SK-N-SH (cell line): ENCODE measurements at regions not wholly inside any gene's neighbourhood (a gene's known extent, or its start where the extent isn't known, plus 50 kb on each side); places are given as distances from the start of the nearest gene placed in this dataset.

ENCODE experiments used
- CTCF ChIA-PET: fragments of 300-600, 350-600 bp; formaldehyde crosslinking; extraction: SDS; loops from one replicate; lab custom pipeline; 2021; lab: Yijun Ruan, JAX
- POLR2A ChIA-PET: fragments of 350-600 bp; sonication (Branson Sonifier 250); formaldehyde crosslinking; extraction: SDS; loops from one replicate; lab custom pipeline; 2020; ENCODE audit warnings: antibody characterized with exemption, inconsistent platforms; lab: Yijun Ruan, JAX
- DNase-seq: peaks from one replicate; pipeline ENCODE4 v3.0.0; 2012
- H2AFZ ChIP-seq: fragments of 200-600 bp; sonication (generic); 2 replicates; pipeline ENCODE4 v1.8.1; 2016; ENCODE audit warnings: antibody characterized with exemption, mild to moderate bottlenecking, low read depth
- H3F3A ChIP-seq: fragments of 200-600 bp; sonication (generic); replicated peaks from 2 replicates; pipeline ENCODE3; 2016; ENCODE audit warnings: antibody characterized with exemption, mild to moderate bottlenecking; ENCODE audit not compliant: insufficient read depth
- H3K27ac ChIP-seq, 2 experiments: fragments of 200-500 bp in 1 of 2; fragments of 200-600 bp in 1 of 2; sonication (Bioruptor generic) in 1 of 2; sonication (generic), shearing (Covaris generic) in 1 of 2; 2 replicates each; pipeline versions ENCODE4 v1.5.1 to v1.6.1; 2014 to 2016; ENCODE audit warnings: low read depth in 2 of 2, inconsistent platforms in 1 of 2, low read length in 1 of 2, mild to moderate bottlenecking in 1 of 2, mixed read lengths in 1 of 2
- H3K27me3 ChIP-seq: fragments of 200-600 bp; sonication (generic), shearing (Covaris generic); 2 replicates; pipeline ENCODE4 v1.6.1; 2016; ENCODE audit warnings: mixed run types; ENCODE audit not compliant: insufficient read depth
- H3K36me3 ChIP-seq, 2 experiments: fragments of 200-500 bp in 1 of 2; fragments of 200-600 bp in 1 of 2; sonication (Bioruptor generic) in 1 of 2; sonication (generic) in 1 of 2; replicated peaks in 1 of 2; 2 replicates each; pipeline versions ENCODE3 to v1.5.1; 2014 to 2016; ENCODE audit warnings: low read length in 1 of 2, mild to moderate bottlenecking in 1 of 2; ENCODE audit not compliant: insufficient read depth in 2 of 2, control insufficient read depth in 1 of 2
- H3K4me1 ChIP-seq, 2 experiments: fragments of 200-500 bp in 1 of 2; fragments of 200-600 bp in 1 of 2; sonication (Bioruptor generic) in 1 of 2; sonication (generic), shearing (Covaris generic) in 1 of 2; 2 replicates each; pipeline versions ENCODE4 v1.5.1 to v1.6.1; 2014 to 2016; ENCODE audit warnings: low read depth in 1 of 2, low read length in 1 of 2, mixed run types in 1 of 2; ENCODE audit not compliant: insufficient read depth in 2 of 2, control insufficient read depth in 1 of 2
- H3K4me2 ChIP-seq: fragments of 200-600 bp; sonication (generic), shearing (Covaris generic); 2 replicates; pipeline ENCODE4 v1.6.1; 2017; ENCODE audit warnings: mixed run types
- H3K4me3 ChIP-seq, 2 experiments: fragments of 200-500 bp in 1 of 2; fragments of 200-600 bp in 1 of 2; sonication (Bioruptor generic) in 1 of 2; sonication (generic), shearing (Covaris generic) in 1 of 2; 2 replicates each; pipeline versions ENCODE4 v1.5.1 to v1.8.1; 2014 to 2016; ENCODE audit warnings: low read depth in 2 of 2, inconsistent platforms in 1 of 2, low read length in 1 of 2, mild to moderate bottlenecking in 1 of 2, mixed read lengths in 1 of 2, moderate library complexity in 1 of 2
- H3K79me2 ChIP-seq: fragments of 200-600 bp; sonication (generic); 2 replicates; pipeline ENCODE4 v1.8.1; 2017; ENCODE audit warnings: mild to moderate bottlenecking; ENCODE audit not compliant: insufficient read depth
- H3K9ac ChIP-seq: fragments of 200-600 bp; sonication (generic); 2 replicates; pipeline ENCODE4 v1.6.1; 2017; ENCODE audit warnings: mixed run types
- H3K9me2 ChIP-seq: fragments of 200-600 bp; sonication (generic); 2 replicates; pipeline ENCODE4 v1.6.1; 2017; ENCODE audit warnings: mixed run types
- H3K9me3 ChIP-seq: fragments of 200-600 bp; sonication (generic); 2 replicates; pipeline ENCODE4 v1.6.1; 2017; ENCODE audit warnings: mixed run types, mild to moderate bottlenecking, moderate library complexity
- H4K20me1 ChIP-seq: fragments of 200-600 bp; sonication (generic); 2 replicates; pipeline ENCODE4 v1.6.1; 2017; ENCODE audit warnings: mild to moderate bottlenecking, mixed run types; ENCODE audit not compliant: insufficient read depth
- FOSL2 ChIP-seq: IDR thresholded peaks from 2 replicates; pipeline ENCODE4 v1.4.0; 2012; ENCODE audit warnings: low read depth, mild to moderate bottlenecking, moderate library complexity, borderline replicate concordance
- FOXJ3 ChIP-seq: sonication (generic); formaldehyde crosslinking; IDR thresholded peaks from 2 replicates; pipeline ENCODE4 v1.5.1; 2020; ENCODE audit warnings: mild to moderate bottlenecking, missing genetic modification reagents
- JUND ChIP-seq: IDR thresholded peaks from 2 replicates; pipeline ENCODE4 v1.4.0; 2012
- NFIC ChIP-seq: IDR thresholded peaks from 2 replicates; pipeline ENCODE4 v1.4.0; 2012; ENCODE audit warnings: borderline replicate concordance
- NRF1 ChIP-seq: IDR thresholded peaks from 2 replicates; pipeline ENCODE4 v1.6.1; 2012; ENCODE audit warnings: low read depth, mild to moderate bottlenecking, low read length
- POLR2AphosphoS5 ChIP-seq: IDR thresholded peaks from 2 replicates; pipeline ENCODE4 v1.6.1; 2012; ENCODE audit warnings: low read depth, low read length
- RFX5 ChIP-seq: IDR thresholded peaks from 2 replicates; pipeline ENCODE4 v1.6.1; 2012; ENCODE audit warnings: mild to moderate bottlenecking, improper control_type of control experiment, low read length
- RXRA ChIP-seq: IDR thresholded peaks from 2 replicates; pipeline ENCODE4 v1.4.0; 2012; ENCODE audit warnings: low read depth, mild to moderate bottlenecking, borderline replicate concordance
- SIN3A ChIP-seq: IDR thresholded peaks from 2 replicates; pipeline ENCODE4 v1.6.1; 2012; ENCODE audit warnings: low read depth, mild to moderate bottlenecking, low read length, moderate library complexity, borderline replicate concordance
- TAF1 ChIP-seq: IDR thresholded peaks from 2 replicates; pipeline ENCODE4 v1.6.1; 2012; ENCODE audit warnings: low read depth, mild to moderate bottlenecking, low read length, moderate library complexity, borderline replicate concordance
- TCF12 ChIP-seq: IDR thresholded peaks from 2 replicates; pipeline ENCODE4 v1.4.0; 2012
- TEAD4 ChIP-seq: IDR thresholded peaks from 2 replicates; pipeline ENCODE4 v1.4.0; 2012; ENCODE audit warnings: mild to moderate bottlenecking, borderline replicate concordance; ENCODE audit not compliant: insufficient read depth
- USF2 ChIP-seq: fragments of 150-350 bp; IDR thresholded peaks from 2 replicates; pipeline ENCODE4 v1.6.1; 2017; ENCODE audit warnings: antibody characterized with exemption, low read length, low read depth, borderline replicate concordance
- ZBTB33 ChIP-seq: IDR thresholded peaks from 2 replicates; pipeline ENCODE4 v1.4.0; 2012; ENCODE audit warnings: low read depth, borderline replicate concordance
- WGBS: methylation state at CpG from one replicate; pipeline ENCODE4 v1.1.6; 2017; ENCODE audit warnings: low lambda C conversion rate; 5-methylcytosine and 5-hydroxymethylcytosine counted together
- TF ChIP-seq, protein P1 (sequence below): fragments of 150-350 bp; IDR thresholded peaks from 2 replicates; pipeline ENCODE4 v1.6.1; 2016; ENCODE audit warnings: mild to moderate bottlenecking, low read depth, low read length
- TF ChIP-seq, protein P2 (sequence below): IDR thresholded peaks from 2 replicates; pipeline ENCODE4 v1.4.0; 2012; ENCODE audit warnings: low read depth, borderline replicate concordance

DNA sequence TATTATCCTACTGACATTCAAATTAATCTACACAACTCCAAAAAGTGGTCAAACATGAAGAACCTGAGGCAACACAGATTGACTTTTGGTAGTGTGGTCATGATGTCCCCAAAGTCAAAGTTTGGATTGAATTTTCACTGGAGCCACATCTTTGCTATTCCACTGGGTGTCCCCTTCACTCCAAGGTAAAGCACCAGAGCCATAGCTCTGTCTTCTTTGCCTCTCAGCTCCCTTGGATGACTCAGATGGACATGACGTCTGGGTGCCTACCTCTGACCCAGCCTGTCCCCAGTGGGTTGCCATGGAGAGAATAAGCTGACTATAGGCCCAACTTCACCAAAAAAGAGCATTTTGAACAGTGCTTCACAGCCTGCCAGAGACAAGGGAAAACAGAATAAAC is 57.4 kb upstream of the ARHGAP42 start:
- CTCF ChIA-PET, result no interaction called here

GRCh38 chr11:100630898-100631297 is 56.2 kb upstream of the ARHGAP42 start:
- H3K4me2 ChIP-seq, result no peak overlapping the region
- POLR2A ChIA-PET, result no interaction called here
- TF ChIP-seq, protein P1, sequence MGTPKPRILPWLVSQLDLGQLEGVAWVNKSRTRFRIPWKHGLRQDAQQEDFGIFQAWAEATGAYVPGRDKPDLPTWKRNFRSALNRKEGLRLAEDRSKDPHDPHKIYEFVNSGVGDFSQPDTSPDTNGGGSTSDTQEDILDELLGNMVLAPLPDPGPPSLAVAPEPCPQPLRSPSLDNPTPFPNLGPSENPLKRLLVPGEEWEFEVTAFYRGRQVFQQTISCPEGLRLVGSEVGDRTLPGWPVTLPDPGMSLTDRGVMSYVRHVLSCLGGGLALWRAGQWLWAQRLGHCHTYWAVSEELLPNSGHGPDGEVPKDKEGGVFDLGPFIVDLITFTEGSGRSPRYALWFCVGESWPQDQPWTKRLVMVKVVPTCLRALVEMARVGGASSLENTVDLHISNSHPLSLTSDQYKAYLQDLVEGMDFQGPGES, result no peak
- TF ChIP-seq TEAD4, result no peak
- no peak for TF ChIP-seq USF2
- no peak for TF ChIP-seq NFIC
- TF ChIP-seq, all 33 proteins: peak for 0
- H4K20me1 ChIP-seq, result no peaks in the 10 kb centered on the region
- no peaks in the 10 kb centered on the region for H3K9me3 ChIP-seq
- H2AFZ ChIP-seq, result no peak overlapping the region
- no peaks in the 10 kb centered on the region for H3K36me3 ChIP-seq
- no peak overlapping the region for H3K27ac ChIP-seq
- CTCF ChIA-PET, result no interaction called here
- no peak for DNase-seq
- H3K79me2 ChIP-seq, result no peaks in the 10 kb centered on the region
- H3K27me3 ChIP-seq, result no peaks in the 10 kb centered on the region
- no peaks in the 10 kb centered on the region for H3F3A ChIP-seq
- no peaks in the 10 kb centered on the region for H3K4me1 ChIP-seq
- H3K9me2 ChIP-seq, result no peaks in the 10 kb centered on the region
- no peak overlapping the region for H3K4me3 ChIP-seq
- H3K9ac ChIP-seq, result no peak overlapping the region
- 5% methylated on average over 2 of the region's 2 CpGs for WGBS

More for the DNA sequence above, 57.4 kb upstream of the ARHGAP42 start:
- Histone ChIP-seq H3K9me2 (no peaks in the 10 kb centered on the region), H3K27ac (no peak overlapping the region), H3F3A (no peaks in the 10 kb centered on the region), H2AFZ (no peak overlapping the region), H3K9ac (no peak overlapping the region), H4K20me1 (no peaks in the 10 kb centered on the region), H3K36me3 (no peaks in the 10 kb centered on the region), H3K4me1 (no peaks in the 10 kb centered on the region), H3K79me2 (no peaks in the 10 kb centered on the region), H3K4me2 (no peak overlapping the region), H3K4me3 (no peak overlapping the region), H3K9me3 (no peaks in the 10 kb centered on the region), H3K27me3 (no peaks in the 10 kb centered on the region)
- DNase-seq, result no peak
- TF ChIP-seq ZBTB33, result no peak
- TF ChIP-seq TAF1, result no peak
- POLR2A ChIA-PET, result no interaction called here
- 0% methylated on average over 1 of the region's 1 CpG for WGBS

- ChIA-PET POLR2A (no interaction called here), CTCF (no interaction called here)
- Histone ChIP-seq H3K9me2 (no peaks in the 10 kb centered on the region), H3K9ac (no peak overlapping the region), H3F3A (no peaks in the 10 kb centered on the region), H2AFZ (no peak overlapping the region), H3K27ac (no peak overlapping the region), H3K27me3 (no peaks in the 10 kb centered on the region), H3K79me2 (no peaks in the 10 kb centered on the region), H3K9me3 (no peaks in the 10 kb centered on the region), H3K4me1 (no peaks in the 10 kb centered on the region), H3K36me3 (no peaks in the 10 kb centered on the region), H3K4me2 (no peak overlapping the region)
- no peak for DNase-seq
- TF ChIP-seq TCF12 (no peak), SIN3A (no peak), FOXJ3 (no peak), TEAD4 (no peak), JUND (no peak), FOSL2 (no peak), NRF1 (no peak), RXRA (no peak), RFX5 (no peak), POLR2AphosphoS5 (no peak)
- TF ChIP-seq, protein P2, sequence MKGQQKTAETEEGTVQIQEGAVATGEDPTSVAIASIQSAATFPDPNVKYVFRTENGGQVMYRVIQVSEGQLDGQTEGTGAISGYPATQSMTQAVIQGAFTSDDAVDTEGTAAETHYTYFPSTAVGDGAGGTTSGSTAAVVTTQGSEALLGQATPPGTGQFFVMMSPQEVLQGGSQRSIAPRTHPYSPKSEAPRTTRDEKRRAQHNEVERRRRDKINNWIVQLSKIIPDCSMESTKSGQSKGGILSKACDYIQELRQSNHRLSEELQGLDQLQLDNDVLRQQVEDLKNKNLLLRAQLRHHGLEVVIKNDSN, result no peak
- TF ChIP-seq, all 33 proteins: peak for 0
- 9% methylated on average over 3 of the region's 3 CpGs for WGBS
- H3K4me3 ChIP-seq, result no peak overlapping the region
- no peaks in the 10 kb centered on the region for H4K20me1 ChIP-seq
Observed at GRCh38 chr11:100631316-100631715, 55.8 kb upstream of the ARHGAP42 start.
